HEK293 (cell line): ENCODE measurements at regions not wholly inside any gene's neighbourhood (a gene's known extent, or its start where the extent isn't known, plus 50 kb on each side); places are given as distances from the start of the nearest gene placed in this dataset.

Source experiments
- CTCF ChIA-PET: fragments of 350-600 bp; formaldehyde crosslinking; extraction: SDS; loops from one replicate; lab custom pipeline; 2021; ENCODE audit warnings: antibody characterized with exemption; lab: Yijun Ruan, JAX
- POLR2A ChIA-PET: fragments of 300-600 bp; formaldehyde crosslinking; extraction: SDS; loops from one replicate; lab custom pipeline; 2020; ENCODE audit warnings: antibody characterized with exemption, inconsistent platforms; lab: Yijun Ruan, JAX
- H3K27ac ChIP-seq: fragments of 200-500 bp; sonication (Bioruptor generic); 2 replicates; pipeline ENCODE4 v1.5.1; 2014; ENCODE audit warnings: low read depth, low read length, control low read depth, inconsistent platforms; ENCODE audit errors: extremely low read depth
- H3K36me3 ChIP-seq, 2 experiments: fragments of 200-500 bp in 1 of 2; sonication (Bioruptor generic) in 1 of 2; 1 replicate in 1 of 2; 2 replicates in 1 of 2; pipeline ENCODE4 v1.5.1; 2014 to 2017; ENCODE audit warnings: inconsistent platforms in 2 of 2, low read length in 2 of 2; ENCODE audit not compliant: control insufficient read depth in 2 of 2, insufficient read depth in 1 of 2
- H3K4me1 ChIP-seq: fragments of 200-500 bp; sonication (Bioruptor generic); 2 replicates; pipeline ENCODE4 v1.5.1; 2014; ENCODE audit warnings: mild to moderate bottlenecking, low read length, inconsistent platforms; ENCODE audit not compliant: control insufficient read depth, insufficient read depth
- H3K4me3 ChIP-seq: 2 replicates; pipeline ENCODE4 v1.5.1; 2011; ENCODE audit warnings: low read depth, mild to moderate bottlenecking, control low read depth, low read length, moderate library complexity
- H3K9me3 ChIP-seq: fragments of 200-500 bp; sonication (Bioruptor generic); 2 replicates; pipeline ENCODE4 v1.5.1; 2014; ENCODE audit warnings: low read depth, low read length, inconsistent platforms; ENCODE audit not compliant: control insufficient read depth, insufficient read depth
- KLF16 ChIP-seq: fragments of 450-650 bp; formaldehyde crosslinking; IDR thresholded peaks from 2 replicates; pipeline ENCODE4 v1.5.1; 2017; ENCODE audit warnings: missing biosample characterization, missing genetic modification characterization
- KLF7 ChIP-seq: fragments of 450-650 bp; formaldehyde crosslinking; IDR thresholded peaks from 2 replicates; pipeline ENCODE4 v1.5.1; 2016; ENCODE audit warnings: missing biosample characterization, missing genetic modification characterization, borderline replicate concordance
- ZFHX2 ChIP-seq: fragments of 450-650 bp; formaldehyde crosslinking; conservative IDR thresholded peaks from 2 replicates; pipeline ENCODE4 v1.5.1; 2016; ENCODE audit warnings: missing biosample characterization, missing genetic modification characterization
- ZIC2 ChIP-seq: fragments of 450-650 bp; formaldehyde crosslinking; IDR thresholded peaks from 2 replicates; pipeline ENCODE4 v1.5.1; 2016; ENCODE audit warnings: missing biosample characterization, missing genetic modification characterization
- ZNF23 ChIP-seq: fragments of 450-650 bp; formaldehyde crosslinking; IDR thresholded peaks from 2 replicates; pipeline ENCODE4 v1.5.1; 2016; ENCODE audit warnings: missing biosample characterization, missing genetic modification characterization, borderline replicate concordance
- ZNF248 ChIP-seq: fragments of 450-650 bp; formaldehyde crosslinking; IDR thresholded peaks from 2 replicates; pipeline ENCODE4 v1.5.1; 2017; ENCODE audit warnings: missing biosample characterization, missing genetic modification characterization
- ZNF302 ChIP-seq: fragments of 450-650 bp; formaldehyde crosslinking; IDR thresholded peaks from 2 replicates; pipeline ENCODE4 v1.5.1; 2016; ENCODE audit warnings: missing biosample characterization, missing genetic modification characterization, low read depth
- ZNF350 ChIP-seq: fragments of 450-650 bp; formaldehyde crosslinking; IDR thresholded peaks from 2 replicates; pipeline ENCODE4 v1.5.0; 2017; ENCODE audit warnings: missing biosample characterization, mild to moderate bottlenecking, missing genetic modification characterization
- ZNF404 ChIP-seq: fragments of 450-650 bp; formaldehyde crosslinking; IDR thresholded peaks from 2 replicates; pipeline ENCODE4 v1.5.1; 2017; ENCODE audit warnings: missing biosample characterization, missing genetic modification characterization
- ZNF426 ChIP-seq: fragments of 450-650 bp; formaldehyde crosslinking; IDR thresholded peaks from 2 replicates; pipeline ENCODE4 v1.5.1; 2017; ENCODE audit warnings: missing biosample characterization, missing genetic modification characterization, mild to moderate bottlenecking, inconsistent platforms, moderate library complexity
- ZNF501 ChIP-seq: fragments of 450-650 bp; formaldehyde crosslinking; IDR thresholded peaks from 2 replicates; pipeline ENCODE4 v1.5.1; 2016; ENCODE audit warnings: missing biosample characterization, missing genetic modification characterization
- ZNF707 ChIP-seq: fragments of 450-650 bp; formaldehyde crosslinking; IDR thresholded peaks from 2 replicates; pipeline ENCODE4 v1.5.1; 2016; ENCODE audit warnings: missing biosample characterization, missing genetic modification characterization
- ZNF843 ChIP-seq: fragments of 450-650 bp; formaldehyde crosslinking; IDR thresholded peaks from 2 replicates; pipeline ENCODE4 v1.5.1; 2016; ENCODE audit warnings: missing biosample characterization, missing genetic modification characterization
- TF ChIP-seq, protein P1 (sequence below): fragments of 450-650 bp; formaldehyde crosslinking; IDR thresholded peaks from 2 replicates; pipeline ENCODE4 v1.5.1; 2016; ENCODE audit warnings: missing biosample characterization, missing genetic modification characterization
- TF ChIP-seq, protein P2 (sequence below): fragments of 450-650 bp; formaldehyde crosslinking; IDR thresholded peaks from 2 replicates; pipeline ENCODE4 v1.5.1; 2016; ENCODE audit warnings: missing biosample characterization, missing genetic modification characterization
- TF ChIP-seq, protein P3 (sequence below): fragments of 450-650 bp; formaldehyde crosslinking; IDR thresholded peaks from 2 replicates; pipeline ENCODE4 v1.5.1; 2016; ENCODE audit warnings: missing biosample characterization, missing genetic modification characterization

DNA sequence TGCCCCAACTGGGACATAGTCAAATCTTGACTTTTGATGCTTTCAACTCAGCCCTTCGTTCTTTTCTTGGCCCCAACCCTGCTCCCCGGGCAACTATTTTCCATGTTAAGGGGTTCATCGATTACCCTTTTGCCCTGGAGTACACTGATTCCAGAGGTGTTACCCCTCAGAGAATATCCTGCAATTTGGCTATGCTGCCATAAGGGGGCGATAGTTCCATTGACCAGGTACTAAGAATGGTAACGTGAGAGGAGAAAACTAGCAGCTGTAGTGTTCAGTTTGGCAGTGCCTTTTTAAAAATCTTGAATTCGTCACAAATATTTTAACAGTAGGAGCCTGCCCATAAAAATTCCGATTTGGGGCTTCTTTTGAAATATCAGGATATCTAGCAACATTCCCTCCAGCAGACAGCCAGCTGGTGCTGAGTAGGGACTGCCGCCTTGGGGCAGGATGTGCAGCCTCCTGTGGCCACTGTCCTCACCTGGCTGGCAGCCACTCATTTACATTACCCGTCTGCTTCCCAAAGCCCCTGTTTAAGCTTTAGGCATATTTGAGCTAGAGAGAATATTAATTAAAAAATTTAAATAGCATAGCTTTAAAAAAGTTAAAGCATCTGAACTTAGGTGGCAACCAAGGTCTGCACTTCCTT is 146.3 kb upstream of the SKOR2 start:
- ChIA-PET POLR2A (no interaction called here), CTCF (interaction anchor here (0.7 to 2.3 kb wide), 7 partner anchors 10 to 358 kb away, joined by 3 to 10 read pairs (median 4); no protein-coding TSS in a partner anchor)
- TF ChIP-seq ZNF23 (tag by site-specific recombination) = no peak
- TF ChIP-seq, protein P1, sequence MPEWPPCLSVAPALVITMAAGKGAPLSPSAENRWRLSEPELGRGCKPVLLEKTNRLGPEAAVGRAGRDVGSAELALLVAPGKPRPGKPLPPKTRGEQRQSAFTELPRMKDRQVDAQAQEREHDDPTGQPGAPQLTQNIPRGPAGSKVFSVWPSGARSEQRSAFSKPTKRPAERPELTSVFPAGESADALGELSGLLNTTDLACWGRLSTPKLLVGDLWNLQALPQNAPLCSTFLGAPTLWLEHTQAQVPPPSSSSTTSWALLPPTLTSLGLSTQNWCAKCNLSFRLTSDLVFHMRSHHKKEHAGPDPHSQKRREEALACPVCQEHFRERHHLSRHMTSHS (tag by site-specific recombination) = no peak
- no peak for TF ChIP-seq KLF16
- no peak for TF ChIP-seq ZNF302 (tag by site-specific recombination)
- no peak for TF ChIP-seq ZNF248 (tag by site-specific recombination)
- H3K4me3 ChIP-seq = no peak overlapping the region
- no peaks in the 10 kb centered on the region for H3K4me1 ChIP-seq
- no peaks in the 10 kb centered on the region for H3K9me3 ChIP-seq
- no peak overlapping the region for H3K27ac ChIP-seq
- H3K36me3 ChIP-seq = no peaks in the 10 kb centered on the region

DNA sequence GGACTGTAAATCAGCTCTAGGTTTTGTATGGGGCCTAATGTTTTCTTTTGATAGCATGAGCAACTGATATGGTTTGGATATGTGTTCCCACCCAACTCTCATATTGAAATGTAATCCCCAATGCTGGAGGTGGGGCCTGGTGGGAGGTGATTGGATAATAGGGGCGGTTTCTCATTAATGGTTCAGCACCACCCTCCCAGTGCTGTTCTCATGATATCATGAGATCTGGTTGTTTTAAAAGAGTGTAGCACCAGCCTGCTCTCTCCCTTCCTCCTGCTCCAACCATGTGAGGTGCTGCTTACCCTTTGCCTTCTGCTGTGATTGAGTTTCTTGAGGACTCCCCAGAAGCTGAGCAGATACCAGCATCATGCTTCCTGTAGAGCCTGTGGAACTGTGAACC is 140.2 kb upstream of the SKOR2 start:
- no peak for TF ChIP-seq ZNF350 (tag by site-specific recombination)
- TF ChIP-seq ZNF404 = no peak
- no peak for TF ChIP-seq ZFHX2 (tag by site-specific recombination)
- no peak for TF ChIP-seq ZNF707
- TF ChIP-seq, all 188 proteins: peak for 0
- Histone ChIP-seq H3K27ac (no peak overlapping the region), H3K9me3 (no peaks in the 10 kb centered on the region), H3K36me3 (no peaks in the 10 kb centered on the region), H3K4me3 (no peak overlapping the region), H3K4me1 (no peaks in the 10 kb centered on the region; the same call in 1 of the 2 replicates)
- CTCF ChIA-PET = interaction anchor here (0.6 to 1.6 kb wide), 4 partner anchors 9 to 357 kb away, joined by 3 to 5 read pairs (median 4); no protein-coding TSS in a partner anchor
- POLR2A ChIA-PET = no interaction called here

DNA sequence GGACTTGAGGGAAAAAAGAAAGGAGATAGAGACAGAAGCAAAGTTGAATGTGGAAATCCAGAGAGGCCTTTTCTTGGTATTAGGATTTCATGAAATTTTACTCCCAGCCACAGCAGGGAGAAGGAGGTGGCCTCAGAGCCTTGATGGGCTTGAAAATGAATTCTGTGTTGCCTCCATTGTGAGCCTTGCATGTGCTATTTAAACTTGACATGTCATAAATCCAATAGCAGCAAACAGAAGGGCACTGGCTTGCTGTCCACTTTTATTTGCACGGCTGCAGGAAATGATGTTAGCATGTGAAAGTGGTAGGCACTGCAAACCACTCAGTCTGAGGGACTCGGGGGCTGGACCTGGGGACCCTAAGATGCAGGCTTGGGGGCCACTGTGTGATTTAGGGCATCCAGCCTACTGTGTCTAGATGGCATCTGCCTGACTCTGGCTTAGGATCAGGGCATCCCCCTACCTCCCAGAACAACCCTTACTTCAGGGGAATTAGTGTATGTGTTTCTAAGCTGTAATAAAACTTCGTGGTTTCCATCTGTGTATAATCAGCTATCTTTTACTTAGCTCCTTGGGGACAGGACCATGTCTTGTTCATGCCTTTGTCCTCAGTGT is 139.1 kb upstream of the SKOR2 start:
- H3K36me3 ChIP-seq = no peaks in the 10 kb centered on the region
- no peak overlapping the region for H3K27ac ChIP-seq
- no peaks in the 10 kb centered on the region for H3K9me3 ChIP-seq
- CTCF ChIA-PET = interaction anchor here (0.7 kb wide), 3 partner anchors 79 to 358 kb away, joined by 3 to 4 read pairs (median 3); no protein-coding TSS in a partner anchor
- no peak overlapping the region for H3K4me3 ChIP-seq
- no peaks in the 10 kb centered on the region; the same call in 1 of the 2 replicates for H3K4me1 ChIP-seq
- POLR2A ChIA-PET = no interaction called here
- TF ChIP-seq, protein P2, sequence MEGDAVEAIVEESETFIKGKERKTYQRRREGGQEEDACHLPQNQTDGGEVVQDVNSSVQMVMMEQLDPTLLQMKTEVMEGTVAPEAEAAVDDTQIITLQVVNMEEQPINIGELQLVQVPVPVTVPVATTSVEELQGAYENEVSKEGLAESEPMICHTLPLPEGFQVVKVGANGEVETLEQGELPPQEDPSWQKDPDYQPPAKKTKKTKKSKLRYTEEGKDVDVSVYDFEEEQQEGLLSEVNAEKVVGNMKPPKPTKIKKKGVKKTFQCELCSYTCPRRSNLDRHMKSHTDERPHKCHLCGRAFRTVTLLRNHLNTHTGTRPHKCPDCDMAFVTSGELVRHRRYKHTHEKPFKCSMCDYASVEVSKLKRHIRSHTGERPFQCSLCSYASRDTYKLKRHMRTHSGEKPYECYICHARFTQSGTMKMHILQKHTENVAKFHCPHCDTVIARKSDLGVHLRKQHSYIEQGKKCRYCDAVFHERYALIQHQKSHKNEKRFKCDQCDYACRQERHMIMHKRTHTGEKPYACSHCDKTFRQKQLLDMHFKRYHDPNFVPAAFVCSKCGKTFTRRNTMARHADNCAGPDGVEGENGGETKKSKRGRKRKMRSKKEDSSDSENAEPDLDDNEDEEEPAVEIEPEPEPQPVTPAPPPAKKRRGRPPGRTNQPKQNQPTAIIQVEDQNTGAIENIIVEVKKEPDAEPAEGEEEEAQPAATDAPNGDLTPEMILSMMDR (tag by site-specific recombination) = no peak
- TF ChIP-seq, protein P3, sequence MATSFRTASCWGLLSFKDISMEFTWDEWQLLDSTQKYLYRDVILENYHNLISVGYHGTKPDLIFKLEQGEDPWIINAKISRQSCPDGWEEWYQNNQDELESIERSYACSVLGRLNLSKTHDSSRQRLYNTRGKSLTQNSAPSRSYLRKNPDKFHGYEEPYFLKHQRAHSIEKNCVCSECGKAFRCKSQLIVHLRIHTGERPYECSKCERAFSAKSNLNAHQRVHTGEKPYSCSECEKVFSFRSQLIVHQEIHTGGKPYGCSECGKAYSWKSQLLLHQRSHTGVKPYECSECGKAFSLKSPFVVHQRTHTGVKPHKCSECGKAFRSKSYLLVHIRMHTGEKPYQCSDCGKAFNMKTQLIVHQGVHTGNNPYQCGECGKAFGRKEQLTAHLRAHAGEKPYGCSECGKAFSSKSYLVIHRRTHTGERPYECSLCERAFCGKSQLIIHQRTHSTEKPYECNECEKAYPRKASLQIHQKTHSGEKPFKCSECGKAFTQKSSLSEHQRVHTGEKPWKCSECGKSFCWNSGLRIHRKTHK (tag by site-specific recombination) = no peak
- TF ChIP-seq ZNF426 (tag by site-specific recombination) (no peak), ZNF843 (tag by site-specific recombination) (no peak), ZNF501 (tag by site-specific recombination) (no peak), ZIC2 (tag by site-specific recombination) (no peak), KLF7 (no peak)
